ENCODE measurements at regions not wholly inside any gene's neighbourhood (a gene's known extent, or its start where the extent isn't known, plus 50 kb on each side); places are given as distances from the start of the nearest gene placed in this dataset.

GRCh38 chr17:71166311-71166710 lies 954.5 kb upstream of the SOX9 start:
- Histone ChIP-seq H2AK5ac (ENCODE audit: low read depth, low read length) (no peak overlapping the region), H3K23ac (ENCODE audit: insufficient read length) (no peak overlapping the region), H4K5ac (ENCODE audit: insufficient read length, low read depth, low read length) (no peak overlapping the region), H2BK20ac (ENCODE audit: low read length) (no peak overlapping the region), H2BK15ac (ENCODE audit: low read length) (no peak overlapping the region), H4K8ac (ENCODE audit: extremely low read depth, insufficient read depth, low read length) (no peak overlapping the region), H2BK12ac (ENCODE audit: low read depth, low read length) (no peak overlapping the region), H3K4me1 (replicated peaks in 1 of 4; ENCODE audit: control insufficient read depth in 3 of 4, insufficient read depth in 4 of 4, low read length in 3 of 4) (no peaks in the 10 kb centered on the region), H3K79me1 (ENCODE audit: low read depth, low read length) (no peaks in the 10 kb centered on the region), H3K9ac (replicated peaks in 1 of 4; ENCODE audit: extremely low read depth in 1 of 4, low read depth in 3 of 4, low read length in 3 of 4) (no peak overlapping the region), H2AFZ (ENCODE audit: low read length) (no peak overlapping the region), H4K20me1 (replicated peaks in 1 of 2; ENCODE audit: control insufficient read depth in 1 of 2, insufficient read depth in 2 of 2, low read length in 2 of 2) (no peaks in the 10 kb centered on the region), H3K9me3 (ENCODE audit: insufficient read depth in 2 of 2, low read depth in 1 of 2, low read length in 1 of 2) (no peaks in the 10 kb centered on the region), H3K18ac (ENCODE audit: extremely low read depth, low read length) (no peak overlapping the region), H3K14ac (ENCODE audit: insufficient read length) (no peak overlapping the region), H3K27me3 (replicated peaks in 1 of 4; ENCODE audit: control insufficient read depth in 3 of 4, extremely low read depth in 1 of 4, insufficient read depth in 3 of 4, low read length in 3 of 4) (no peaks in the 10 kb centered on the region), H3K4me3 (ENCODE audit: extremely low read depth in 1 of 4, insufficient read depth in 2 of 4, low read depth in 3 of 4, low read length in 4 of 4) (no peak overlapping the region), H3K56ac (replicated peaks; ENCODE audit: insufficient read length, low read depth, low read length) (no peak overlapping the region), H2BK120ac (replicated peaks; ENCODE audit: low read depth, low read length) (no peak overlapping the region), H3K36me3 (ENCODE audit: control insufficient read depth in 2 of 4, insufficient read depth in 4 of 4, low read length in 3 of 4) (no peaks in the 10 kb centered on the region), H3K79me2 (ENCODE audit: control insufficient read depth in 1 of 2, insufficient read depth in 2 of 2, low read length in 2 of 2) (no peaks in the 10 kb centered on the region), H3K27ac (ENCODE audit: low read depth, low read length) (no peak overlapping the region), H4K91ac (replicated peaks; ENCODE audit: insufficient read length, low read length) (no peak overlapping the region), H3K4me2 (ENCODE audit: insufficient read depth in 1 of 2, low read depth in 2 of 2, low read length in 2 of 2) (no peak overlapping the region), H3K4ac (replicated peaks; ENCODE audit: insufficient read length, low read depth, low read length) (no peak overlapping the region), H2BK5ac (ENCODE audit: low read depth, low read length) (no peak overlapping the region), H3K23me2 (ENCODE audit: low read depth, low read length) (no peaks in the 10 kb centered on the region)
- no peak for TF ChIP-seq TBP (IDR thresholded peaks at IDR 0.05; ENCODE audit: low read depth, low read length)
- TF ChIP-seq SP2 (IDR thresholded peaks at IDR 0.05; ENCODE audit: low read length), result no peak
- no peak for TF ChIP-seq PHF8 (conservative IDR thresholded peaks at IDR 0.05; ENCODE audit: low read depth, low read length)
- no peak for TF ChIP-seq RXRA (IDR thresholded peaks at IDR 0.05; ENCODE audit: insufficient read depth, low read depth, low read length)
- TF ChIP-seq SP4 (IDR thresholded peaks at IDR 0.05; ENCODE audit: low read length), result no peak
- DNase-seq (ENCODE audit: low read depth in 1 of 2, low spot score in 2 of 2) (no peak), FAIRE-seq (no peak)
- ChIA-PET POLR2A (ENCODE audit: partially characterized antibody) (no interaction called here), CTCF (ENCODE audit: partially characterized antibody) (no interaction called here)
- WGBS, 2 experiments (ENCODE audit: extremely low coverage in 1 of 2, insufficient coverage in 1 of 2, insufficient read length in 1 of 2, insufficient replicate concordance in 2 of 2, low coverage in 1 of 2, low lambda C conversion rate in 2 of 2, missing lambda C conversion rate in 1 of 2), result 89% methylated on average over 2 of the region's 2 CpGs; no CpG with 5 or more reads in 1 of the 2 experiments
